ENCODE measurements at regions not wholly inside any gene's neighbourhood (a gene's known extent, or its start where the extent isn't known, plus 50 kb on each side); places are given as distances from the start of the nearest gene placed in this dataset.

GRCh38 chr3:110254591-110254990 lies 817.0 kb upstream of the NECTIN3 start:
- Histone ChIP-seq H3K27ac (no peak overlapping the region), H3K27me3 (no peaks in the 10 kb centered on the region), H3K9me3 (no peaks in the 10 kb centered on the region), H3K36me3 (no peaks in the 10 kb centered on the region), H3K4me1 (no peaks in the 10 kb centered on the region), H3K4me3 (no peak overlapping the region)
- no peak for TF ChIP-seq CTCF (IDR thresholded peaks at IDR 0.05)
- intact Hi-C loops (cut with DNase I), result no loop called here
- no peak for DNase-seq (ENCODE audit: low spot score in 2 of 2)

- Histone ChIP-seq H3K4me3 (no peak overlapping the region), H3K4me1 (no peaks in the 10 kb centered on the region), H3K27me3 (no peaks in the 10 kb centered on the region), H3K9me3 (no peaks in the 10 kb centered on the region), H3K27ac (no peak overlapping the region), H3K36me3 (no peaks in the 10 kb centered on the region)
- no peak for TF ChIP-seq CTCF (IDR thresholded peaks at IDR 0.05)
- intact Hi-C loops (cut with DNase I), result no loop called here
- no peak for DNase-seq (ENCODE audit: low spot score in 2 of 2)
Observed at GRCh38 chr3:110261141-110261540, 810.5 kb upstream of the NECTIN3 start.

- intact Hi-C loops (cut with DNase I), result no loop called here
- no peak for TF ChIP-seq CTCF (IDR thresholded peaks at IDR 0.05)
- Histone ChIP-seq H3K9me3 (no peaks in the 10 kb centered on the region), H3K4me1 (no peaks in the 10 kb centered on the region), H3K27me3 (no peaks in the 10 kb centered on the region), H3K4me3 (no peak overlapping the region), H3K27ac (no peak overlapping the region), H3K36me3 (no peaks in the 10 kb centered on the region)
- no peak for DNase-seq (ENCODE audit: low spot score in 2 of 2)
Observed at GRCh38 chr3:110262896-110263295, 808.7 kb upstream of the NECTIN3 start.

DNA sequence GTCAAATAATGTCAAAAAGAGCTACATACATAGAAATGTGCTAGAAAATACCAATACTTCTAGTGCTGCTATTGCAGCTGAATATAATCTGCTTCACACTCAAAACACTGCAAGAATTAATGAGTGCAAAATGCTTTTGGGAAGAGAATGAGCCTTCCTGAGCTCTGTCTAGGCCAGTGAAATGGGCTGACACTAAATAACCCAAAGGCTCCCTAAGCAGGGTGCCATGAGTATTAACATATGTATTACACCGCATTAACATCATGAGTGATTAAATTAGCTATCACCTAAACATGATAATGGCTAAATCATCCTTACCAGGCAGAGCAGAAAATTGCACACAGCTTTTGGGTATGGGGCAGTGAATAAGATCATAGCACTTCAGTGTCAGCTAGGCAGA lies 806.3 kb upstream of the NECTIN3 start:
- no peaks in the 10 kb centered on the region for H3K4me1 ChIP-seq
- H3K36me3 ChIP-seq, result no peaks in the 10 kb centered on the region
- no peak for TF ChIP-seq CTCF (IDR thresholded peaks at IDR 0.05)
- H3K4me3 ChIP-seq, result no peak overlapping the region
- H3K9me3 ChIP-seq, result no peaks in the 10 kb centered on the region
- DNase-seq (ENCODE audit: low spot score in 2 of 2), result no peak
- H3K27ac ChIP-seq, result no peak overlapping the region
- H3K27me3 ChIP-seq, result no peaks in the 10 kb centered on the region
- intact Hi-C loops (cut with DNase I), result no loop called here

- Histone ChIP-seq H3K4me1 (no peaks in the 10 kb centered on the region), H3K9me3 (no peaks in the 10 kb centered on the region), H3K4me3 (no peak overlapping the region), H3K36me3 (no peaks in the 10 kb centered on the region), H3K27me3 (no peaks in the 10 kb centered on the region), H3K27ac (no peak overlapping the region)
- TF ChIP-seq CTCF (IDR thresholded peaks at IDR 0.05), result no peak
- no peak for DNase-seq (ENCODE audit: low spot score in 2 of 2)
- intact Hi-C loops (cut with DNase I), result no loop called here
Observed at GRCh38 chr3:110267304-110267845, 804.2 kb upstream of the NECTIN3 start.

- no peaks in the 10 kb centered on the region for H3K4me1 ChIP-seq
- no peaks in the 10 kb centered on the region for H3K9me3 ChIP-seq
- no peak for DNase-seq (ENCODE audit: low spot score in 2 of 2)
- H3K27me3 ChIP-seq, result no peaks in the 10 kb centered on the region
- H3K27ac ChIP-seq, result no peak overlapping the region
- intact Hi-C loops (cut with DNase I), result no loop called here
- no peak overlapping the region for H3K4me3 ChIP-seq
- no peak for TF ChIP-seq CTCF (IDR thresholded peaks at IDR 0.05)
- H3K36me3 ChIP-seq, result no peaks in the 10 kb centered on the region
Observed at GRCh38 chr3:110272525-110272924, 799.1 kb upstream of the NECTIN3 start.
